ENCODE measurements at regions not wholly inside any gene's neighbourhood (a gene's known extent, or its start where the extent isn't known, plus 50 kb on each side); places are given as distances from the start of the nearest gene placed in this dataset.

DNA sequence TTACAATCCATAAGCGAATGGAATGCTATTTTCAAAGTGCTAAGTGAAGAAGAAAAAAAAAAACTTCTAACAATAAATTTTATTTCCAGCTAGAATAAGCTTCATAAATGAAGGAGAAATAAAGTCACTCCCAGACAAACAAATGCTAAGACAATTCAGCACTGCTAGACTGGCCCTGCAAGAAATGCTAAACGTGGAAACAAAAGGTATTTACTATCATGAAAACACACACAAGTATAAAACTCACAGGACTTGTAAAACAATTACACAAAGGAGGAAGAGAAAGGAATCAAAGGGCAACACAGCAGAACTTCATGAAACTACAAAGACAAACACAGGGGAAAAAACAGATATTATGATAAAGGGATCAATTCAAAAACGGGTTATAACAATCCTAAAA, 85.8 kb upstream of the NELL2 start:
- DNase-seq (ENCODE audit: low read depth): no peak

GRCh38 chr12:44960856-44961255, 84.7 kb upstream of the NELL2 start:
- DNase-seq (ENCODE audit: low read depth): no peak

DNA sequence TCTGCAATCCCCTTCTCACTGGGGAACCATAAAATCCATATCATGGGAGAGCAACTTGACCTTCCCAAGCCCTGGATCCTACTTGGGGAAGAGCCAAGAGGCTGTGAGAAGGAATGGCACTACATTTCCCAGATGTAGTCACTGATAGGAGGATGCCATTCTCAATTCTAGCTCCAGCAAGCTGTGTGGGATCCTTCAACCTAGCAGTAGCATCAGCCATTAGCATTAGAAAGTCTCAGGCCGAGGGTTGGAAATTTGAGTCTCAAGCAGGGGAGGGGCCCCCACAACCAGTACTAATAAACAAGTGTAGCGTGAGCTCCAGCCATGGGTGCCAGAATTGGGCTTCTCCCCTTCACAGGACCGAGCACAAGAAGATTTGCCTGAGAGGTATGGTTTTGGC, 84.3 kb upstream of the NELL2 start:
- DNase-seq (ENCODE audit: low read depth): no peak

DNA sequence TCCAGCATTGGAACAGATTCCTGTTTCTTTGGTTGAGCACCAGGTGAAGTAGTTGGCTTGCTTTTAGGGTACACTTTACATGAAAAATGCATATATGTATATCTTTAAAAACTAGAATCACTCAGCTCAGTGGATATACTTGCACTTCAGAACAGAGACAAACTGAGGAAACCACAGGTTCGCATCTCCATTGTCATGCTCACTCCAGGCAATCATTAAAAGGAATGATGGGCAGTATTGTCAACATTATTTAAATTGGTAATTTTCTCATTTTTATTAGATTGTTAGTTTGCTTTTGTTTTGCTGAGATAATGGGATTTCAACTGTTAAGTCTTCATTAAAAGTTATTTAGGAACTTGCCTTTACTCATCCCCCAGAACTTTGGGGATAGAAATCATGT, 71.0 kb upstream of the NELL2 start:
- no peak for DNase-seq (ENCODE audit: low read depth)

DNA sequence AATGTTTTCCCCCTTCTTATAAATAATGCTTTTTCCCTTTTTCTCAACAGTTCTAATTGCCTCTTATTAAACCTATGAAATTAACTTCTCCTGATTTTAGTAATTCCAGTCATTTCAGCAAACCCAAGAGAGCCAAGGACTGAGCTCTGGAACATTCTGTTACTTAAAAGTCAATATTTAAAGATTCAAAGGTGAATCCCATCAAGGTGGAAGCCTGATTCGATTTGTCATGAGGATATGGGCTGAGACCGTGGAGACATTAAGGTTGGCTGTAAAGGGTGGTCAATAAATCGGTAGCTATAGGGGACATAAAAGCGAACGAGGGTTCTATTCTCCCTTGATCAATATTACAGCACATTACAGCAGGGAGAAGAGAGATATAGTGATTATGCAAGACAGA, 66.6 kb upstream of the NELL2 start:
- no peak for DNase-seq (ENCODE audit: low read depth)

DNA sequence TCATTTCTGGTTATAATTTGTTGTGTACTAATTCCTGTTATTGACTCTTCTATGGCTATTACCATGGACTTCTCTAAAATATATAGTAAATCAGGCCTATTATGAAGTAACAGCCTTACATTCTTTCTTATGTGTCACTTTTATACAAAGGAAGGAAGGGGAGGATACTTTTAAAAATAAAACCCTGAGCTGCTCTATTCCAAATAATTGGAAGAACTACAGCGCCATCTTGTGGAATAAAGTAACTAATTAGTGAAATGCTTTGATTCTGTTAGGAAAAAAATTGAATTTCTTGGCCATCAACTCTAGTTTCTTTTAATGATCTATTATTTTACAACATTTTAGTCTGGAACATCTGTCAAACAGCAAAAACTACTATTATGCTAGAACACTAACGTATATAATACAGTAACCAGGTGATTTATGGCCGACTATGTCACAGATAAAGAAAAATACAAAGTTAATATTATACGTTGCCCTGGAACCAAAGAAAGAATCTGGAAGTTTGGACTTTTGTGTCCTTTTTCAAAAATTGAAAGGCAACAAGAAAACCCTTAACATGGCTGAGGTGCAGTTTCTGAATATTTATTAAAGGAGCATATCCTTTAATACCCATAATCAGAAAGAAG, 55.0 kb upstream of the NELL2 start:
- DNase-seq (ENCODE audit: low read depth): peak; percentile 34

- DNase-seq (ENCODE audit: low read depth): no peak
Observed at GRCh38 chr12:44929236-44929885, 53.2 kb upstream of the NELL2 start.
